H54 (cell line): ENCODE measurements at regions not wholly inside any gene's neighbourhood (a gene's known extent, or its start where the extent isn't known, plus 50 kb on each side); places are given as distances from the start of the nearest gene placed in this dataset.
"Not testable (repeated sequence)": the region's sequence is repeated elsewhere in the genome, so short reads cannot be mapped to it uniquely, and the experiment has no call there.

Experiments
- DNase-seq: peaks from one replicate; pipeline ENCODE4 v3.0.0; 2011; ENCODE audit warnings: low spot score, mixed read lengths; ENCODE audit not compliant: insufficient read length
- FAIRE-seq: peaks from 3 replicates; lab custom pipeline; 2011; peaks lifted over from hg19 to GRCh38; lab: Jason Lieb, UNC
- POLR2A ChIP-seq: IDR thresholded peaks from 2 replicates; pipeline ENCODE4 v1.6.1; 2011; ENCODE audit warnings: low read depth, mild to moderate bottlenecking, low read length

- DNase-seq (no peak), FAIRE-seq (no peak)
- no peak for TF ChIP-seq POLR2A
Observed at GRCh38 chr14:44412858-44413569, 94.1 kb downstream of the FSCB start.

- no peak for FAIRE-seq
- no peak for TF ChIP-seq POLR2A
- DNase-seq, result no peak
Observed at GRCh38 chr14:44405011-44405486, 102.0 kb downstream of the FSCB start.

GRCh38 chr14:44404599-44404998, 102.5 kb downstream of the FSCB start:
- no peak for DNase-seq
- no peak for TF ChIP-seq POLR2A
- FAIRE-seq, result no peak

GRCh38 chr14:44404036-44404435, 103.0 kb downstream of the FSCB start:
- FAIRE-seq, result no peak
- TF ChIP-seq POLR2A, result no peak
- DNase-seq, result no peak

- DNase-seq (no peak), FAIRE-seq (no peak)
- no peak for TF ChIP-seq POLR2A
Observed at GRCh38 chr14:44403193-44403592, 103.9 kb downstream of the FSCB start.

- no peak for TF ChIP-seq POLR2A
- DNase-seq, result no peak
- no peak for FAIRE-seq
Observed at GRCh38 chr14:44396226-44396625, 110.9 kb downstream of the FSCB start.

- DNase-seq, result no peak
- FAIRE-seq, result no peak
- TF ChIP-seq POLR2A, result no peak
Observed at GRCh38 chr14:44392984-44393383, 114.1 kb downstream of the FSCB start.

- FAIRE-seq (no peak), DNase-seq (no peak)
- TF ChIP-seq POLR2A, result no peak
Observed at GRCh38 chr14:44388306-44388705, 118.8 kb downstream of the FSCB start.

GRCh38 chr14:44385906-44386305, 121.2 kb downstream of the FSCB start:
- no peak for TF ChIP-seq POLR2A
- no peak for DNase-seq
- FAIRE-seq, result no peak

GRCh38 chr14:44385296-44385695, 121.8 kb downstream of the FSCB start:
- FAIRE-seq, result not testable (repeated sequence)

GRCh38 chr14:44384601-44385293, 122.3 kb downstream of the FSCB start:
- FAIRE-seq, result not testable (repeated sequence)

More at GRCh38 chr14:44385296-44385695, 121.8 kb downstream of the FSCB start:
- DNase-seq, result not testable (repeated sequence)

GRCh38 chr14:44384093-44384492, 123.0 kb downstream of the FSCB start:
- no peak for DNase-seq
- no peak for TF ChIP-seq POLR2A
- no peak for FAIRE-seq

More at GRCh38 chr14:44384601-44385293, 122.3 kb downstream of the FSCB start:
- not testable (repeated sequence) for DNase-seq

- TF ChIP-seq POLR2A, result no peak
- no peak for DNase-seq
- no peak for FAIRE-seq
Observed at GRCh38 chr14:44383636-44384035, 123.4 kb downstream of the FSCB start.

GRCh38 chr14:44379292-44379977, 127.6 kb downstream of the FSCB start:
- no peak for TF ChIP-seq POLR2A
- no peak for DNase-seq
- no peak for FAIRE-seq
